Liver (tissue), 3 donors: ENCODE measurements at regions not wholly inside any gene's neighbourhood (a gene's known extent, or its start where the extent isn't known, plus 50 kb on each side); places are given as distances from the start of the nearest gene placed in this dataset.

ENCODE experiments used
- CTCF ChIP-seq: fragments of 150-350 bp; IDR thresholded peaks from 2 replicates; pipeline ENCODE4 v1.5.1; 2017; ENCODE audit warnings: improper control_type of control experiment, low read depth, low read length; ENCODE audit not compliant: missing input control
- EGR1 ChIP-seq, 2 donors: IDR thresholded peaks; 2 replicates each; pipeline ENCODE4 v1.6.1; 2016 to 2018; ENCODE audit warnings: antibody characterized with exemption in 2 of 2, low read depth in 2 of 2
- HNF4A ChIP-seq, 2 donors: conservative IDR thresholded peaks; 2 replicates each; pipeline ENCODE4 v1.6.1; 2016; ENCODE audit warnings: antibody characterized with exemption in 2 of 2, mild to moderate bottlenecking in 2 of 2
- RXRA ChIP-seq, 2 donors: IDR thresholded peaks; 2 replicates each; pipeline ENCODE4 v1.6.1; 2017 to 2018; ENCODE audit warnings: antibody characterized with exemption in 2 of 2, mild to moderate bottlenecking in 1 of 2
- SP1 ChIP-seq: IDR thresholded peaks from 2 replicates; pipeline ENCODE4 v1.6.1; 2018; ENCODE audit warnings: antibody characterized with exemption, mild to moderate bottlenecking
- YY1 ChIP-seq: IDR thresholded peaks from 2 replicates; pipeline ENCODE4 v1.6.1; 2016; ENCODE audit warnings: antibody characterized with exemption, mild to moderate bottlenecking
- donor health status: healthy.
- donor health status: healthy.

GRCh38 chr2:192500550-192501200, 305.9 kb upstream of the TMEFF2 start:
- TF ChIP-seq SP1 = no peak
- TF ChIP-seq CTCF = no peak
- no peak for TF ChIP-seq RXRA (IDR thresholded peaks at IDR 0.05)
- no peak for TF ChIP-seq YY1
- no peak for TF ChIP-seq HNF4A (conservative IDR thresholded peaks at IDR 0.05)
- TF ChIP-seq EGR1 (IDR thresholded peaks at IDR 0.05; ENCODE audit: low read depth in 2 of 2) = no peak
